ENCODE measurements at regions not wholly inside any gene's neighbourhood (a gene's known extent, or its start where the extent isn't known, plus 50 kb on each side); places are given as distances from the start of the nearest gene placed in this dataset.

GRCh38 chr16:76222853-76223252, 54.3 kb upstream of the CNTNAP4 start:
- H3K9me3 Mint-ChIP-seq: peaks cover 33% of the 10 kb centered on the region
- no peaks in the 10 kb centered on the region for H3K36me3 Mint-ChIP-seq (ENCODE audit: low read depth)
- no peak for TF ChIP-seq CTCF (IDR thresholded peaks at IDR 0.05)
- H3K4me1 Mint-ChIP-seq (ENCODE audit: low read depth): no peaks in the 10 kb centered on the region
- DNase-seq: no peak
- H3K27me3 Mint-ChIP-seq (ENCODE audit: insufficient read depth): peaks cover 1% of the 10 kb centered on the region; the same call in 1 of the 2 replicates
- no peak overlapping the region for H3K4me3 Mint-ChIP-seq
- no peak overlapping the region for H3K27ac Mint-ChIP-seq

- Mint-ChIP-seq H3K4me1 (ENCODE audit: low read depth) (no peaks in the 10 kb centered on the region), H3K9me3 (peaks cover 39% of the 10 kb centered on the region), H3K36me3 (ENCODE audit: low read depth) (no peaks in the 10 kb centered on the region; the same call in 1 of the 2 replicates), H3K27me3 (ENCODE audit: insufficient read depth) (peaks cover 1% of the 10 kb centered on the region; the same call in 1 of the 2 replicates), H3K4me3 (no peak overlapping the region), H3K27ac (no peak overlapping the region)
- no peak for DNase-seq
- TF ChIP-seq CTCF (IDR thresholded peaks at IDR 0.05): no peak
These were observed 51.2 kb upstream of the CNTNAP4 start for GRCh38 chr16:76226011-76226410.

- peaks cover 1% of the 10 kb centered on the region; the same call in 1 of the 2 replicates for H3K27me3 Mint-ChIP-seq (ENCODE audit: insufficient read depth)
- no peaks in the 10 kb centered on the region; the same call in 1 of the 2 replicates for H3K36me3 Mint-ChIP-seq (ENCODE audit: low read depth)
- no peak overlapping the region for H3K4me3 Mint-ChIP-seq
- H3K9me3 Mint-ChIP-seq: peaks cover 42% of the 10 kb centered on the region
- no peak for DNase-seq
- no peak overlapping the region for H3K27ac Mint-ChIP-seq
- H3K4me1 Mint-ChIP-seq (ENCODE audit: low read depth): no peaks in the 10 kb centered on the region
- TF ChIP-seq CTCF (IDR thresholded peaks at IDR 0.05): no peak
These were observed 50.7 kb upstream of the CNTNAP4 start for GRCh38 chr16:76226481-76226880.

Data from HFFc6 (cell line).